GM19035 (cell line): ENCODE measurements at regions not wholly inside any gene's neighbourhood (a gene's known extent, or its start where the extent isn't known, plus 50 kb on each side); places are given as distances from the start of the nearest gene placed in this dataset.

ENCODE experiments used
- ATAC-seq: cut with Tn5 transposase; IDR thresholded peaks from one replicate; pipeline ENCODE4 v1.9.1; 2021; ENCODE audit not compliant: unreplicated experiment

- ATAC-seq = no peak
Observed at GRCh38 chr12:39048395-39048794, 143.0 kb upstream of the CPNE8 start.

- ATAC-seq = no peak
Observed at GRCh38 chr12:39047539-39048262, 142.3 kb upstream of the CPNE8 start.

- no peak for ATAC-seq
Observed at GRCh38 chr12:39044754-39045153, 139.4 kb upstream of the CPNE8 start.

- ATAC-seq = no peak
Observed at GRCh38 chr12:39043424-39043822, 138.0 kb upstream of the CPNE8 start.

GRCh38 chr12:39040275-39040674 lies 134.9 kb upstream of the CPNE8 start:
- no peak for ATAC-seq

GRCh38 chr12:39037115-39037514 lies 131.7 kb upstream of the CPNE8 start:
- no peak for ATAC-seq

GRCh38 chr12:39036105-39036504 lies 130.7 kb upstream of the CPNE8 start:
- no peak for ATAC-seq

- ATAC-seq = no peak
Observed at GRCh38 chr12:39033782-39034181, 128.4 kb upstream of the CPNE8 start.

- no peak for ATAC-seq
Observed at GRCh38 chr12:39032448-39032847, 127.1 kb upstream of the CPNE8 start.

GRCh38 chr12:39032034-39032433 lies 126.6 kb upstream of the CPNE8 start:
- no peak for ATAC-seq

- no peak for ATAC-seq
Observed at GRCh38 chr12:39028382-39028781, 123.0 kb upstream of the CPNE8 start.

GRCh38 chr12:39012870-39013269 lies 107.5 kb upstream of the CPNE8 start:
- ATAC-seq = no peak

GRCh38 chr12:39011166-39011565 lies 105.8 kb upstream of the CPNE8 start:
- ATAC-seq = no peak

- ATAC-seq = no peak
Observed at GRCh38 chr12:39010406-39010805, 105.0 kb upstream of the CPNE8 start.

- ATAC-seq = no peak
Observed at GRCh38 chr12:39007619-39008018, 102.2 kb upstream of the CPNE8 start.

- no peak for ATAC-seq
Observed at GRCh38 chr12:39006286-39006685, 100.9 kb upstream of the CPNE8 start.

- no peak for ATAC-seq
Observed at GRCh38 chr12:39005671-39006070, 100.3 kb upstream of the CPNE8 start.

- no peak for ATAC-seq
Observed at GRCh38 chr12:39003541-39004155, 98.3 kb upstream of the CPNE8 start.

- ATAC-seq = no peak
Observed at GRCh38 chr12:39000370-39000769, 95.0 kb upstream of the CPNE8 start.

GRCh38 chr12:38998887-38999482 lies 93.6 kb upstream of the CPNE8 start:
- no peak for ATAC-seq

- no peak for ATAC-seq
Observed at GRCh38 chr12:38995249-38995648, 89.9 kb upstream of the CPNE8 start.

- ATAC-seq = no peak
Observed at GRCh38 chr12:38985961-38986360, 80.6 kb upstream of the CPNE8 start.
